ENCODE measurements at regions not wholly inside any gene's neighbourhood (a gene's known extent, or its start where the extent isn't known, plus 50 kb on each side); places are given as distances from the start of the nearest gene placed in this dataset.
"Not testable (repeated sequence)": the region's sequence is repeated elsewhere in the genome, so short reads cannot be mapped to it uniquely, and the experiment has no call there.

DNA sequence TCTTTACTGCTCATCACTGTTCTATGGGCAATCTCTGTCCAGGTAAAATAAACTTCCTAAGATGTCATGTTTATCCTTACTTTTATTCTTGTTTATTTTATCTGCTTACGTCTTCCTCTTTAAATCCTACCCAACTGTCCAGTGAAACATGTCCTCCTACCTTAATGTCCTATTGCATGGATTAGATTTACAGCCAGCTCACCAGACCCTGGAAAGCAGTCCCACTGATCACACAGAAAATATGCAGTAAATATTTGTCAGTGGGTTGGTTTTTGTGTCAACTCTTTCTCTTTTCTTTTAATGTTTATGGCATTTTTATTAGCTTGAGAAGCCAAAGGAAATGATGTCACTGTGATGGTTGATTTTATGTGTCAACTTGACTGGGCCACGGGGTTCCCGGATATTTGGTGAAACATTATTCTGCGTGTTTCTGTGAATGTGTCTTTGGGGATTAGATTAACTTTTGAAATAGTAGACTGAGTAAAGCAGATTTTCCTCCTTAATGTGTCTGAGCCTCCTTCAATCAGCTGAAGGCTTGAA lies 258.3 kb downstream of the SRGAP2C start:
- DNase-seq (ENCODE audit: low read depth, low spot score) = no peak

DNA sequence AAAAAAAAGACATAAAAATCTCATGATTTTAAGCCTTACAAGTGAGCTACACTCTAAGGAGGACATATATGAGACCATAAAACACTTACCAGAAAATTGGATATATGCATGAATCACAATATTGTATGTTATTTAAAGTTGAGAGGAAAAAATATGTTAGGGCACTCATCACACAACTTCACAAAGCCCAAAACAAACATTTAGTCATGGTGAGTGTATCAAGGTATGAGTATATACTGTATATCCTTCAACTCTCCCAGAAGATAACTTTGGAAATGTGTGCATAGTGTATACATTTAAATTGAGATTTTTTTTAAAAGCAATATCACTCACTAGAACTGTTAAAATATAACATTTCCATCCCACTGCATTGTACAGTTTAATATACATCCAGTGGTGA lies 259.3 kb downstream of the SRGAP2C start:
- DNase-seq (ENCODE audit: low read depth, low spot score) = no peak

DNA sequence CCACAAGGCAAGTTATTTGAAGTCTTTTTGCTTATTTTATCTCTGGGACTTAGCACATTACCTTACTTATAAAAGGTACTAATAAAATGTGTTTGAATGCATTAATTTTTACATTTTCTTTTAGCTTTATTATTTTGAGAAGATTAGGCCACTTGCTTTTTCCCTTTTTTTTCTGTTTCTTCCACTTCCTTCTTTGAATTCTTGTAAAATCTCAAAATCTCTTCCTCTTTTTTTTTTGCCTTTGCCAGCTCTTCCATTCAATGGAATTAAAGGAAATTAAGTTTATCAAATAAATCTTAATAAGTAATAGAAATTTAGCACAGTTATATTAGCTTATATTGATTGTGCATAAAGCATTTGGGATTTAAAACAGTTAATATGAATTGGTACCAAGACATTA lies 260.9 kb downstream of the SRGAP2C start:
- DNase-seq (ENCODE audit: low read depth, low spot score) = no peak

DNA sequence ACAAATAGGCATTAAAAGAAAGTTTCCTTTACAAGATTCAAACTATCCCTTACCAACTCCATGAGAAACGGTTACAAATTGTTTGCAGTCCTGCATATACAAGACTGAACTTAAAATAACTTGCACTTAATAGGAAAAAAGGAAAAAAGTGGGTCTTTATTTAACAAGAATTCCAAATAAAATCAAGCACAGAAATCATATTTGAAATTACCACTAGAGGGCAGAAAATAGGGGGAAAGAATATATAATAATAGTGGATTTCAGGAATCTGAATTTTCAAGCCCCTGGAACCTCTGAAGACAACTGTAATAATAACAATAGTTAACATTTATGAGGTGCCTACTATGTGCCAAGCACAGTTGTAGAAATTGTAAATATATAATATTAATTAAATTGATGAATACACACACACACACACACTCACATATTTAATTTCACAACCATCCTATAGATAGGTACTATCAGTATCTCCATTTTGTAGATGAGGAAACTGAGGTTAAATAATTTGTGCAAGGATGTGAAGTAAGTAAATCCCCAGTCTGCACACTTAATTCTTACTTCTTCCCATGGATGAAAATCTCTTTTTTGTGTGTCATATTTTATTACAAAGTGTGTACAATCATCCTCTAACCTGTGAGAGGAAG lies 262.6 kb downstream of the SRGAP2C start:
- not testable (repeated sequence) for DNase-seq (ENCODE audit: low read depth, low spot score)

DNA sequence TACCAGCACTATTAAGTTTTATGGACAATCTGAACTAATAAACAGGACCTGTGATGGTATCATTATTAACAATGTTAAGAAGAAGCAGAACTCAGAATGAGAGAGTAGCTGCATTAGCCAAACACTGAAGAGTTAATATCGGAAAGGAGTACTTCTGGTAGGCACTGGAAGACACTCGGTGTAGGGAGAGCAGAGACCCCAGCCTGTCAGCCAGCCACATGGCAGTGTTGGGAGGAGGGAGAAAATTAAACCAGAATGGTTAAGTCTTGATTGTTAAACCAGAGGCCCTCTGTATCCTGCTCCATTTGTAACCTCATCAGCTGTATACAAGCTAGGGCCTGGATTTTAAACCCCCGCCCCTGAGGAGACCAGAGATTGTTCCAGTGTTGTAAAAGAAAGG lies 263.3 kb downstream of the SRGAP2C start:
- not testable (repeated sequence) for DNase-seq (ENCODE audit: low read depth, low spot score)

DNA sequence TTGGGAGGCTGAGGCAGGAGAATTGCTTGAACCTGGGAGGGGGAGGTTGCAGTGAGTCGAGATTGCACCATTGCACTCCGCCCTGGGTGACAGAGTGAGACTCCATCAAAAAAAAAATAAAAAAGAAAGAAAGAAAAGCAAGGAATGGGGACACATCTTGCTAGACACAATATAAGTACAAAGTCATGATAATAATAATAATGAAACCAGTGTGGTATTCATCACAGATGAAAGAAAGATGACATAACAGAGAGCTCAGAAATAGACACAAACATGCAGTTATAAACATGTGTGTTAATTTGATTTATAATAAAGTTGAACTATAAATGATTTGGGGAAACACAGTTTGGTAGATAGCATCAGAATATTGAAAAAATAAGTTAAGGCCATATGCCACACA lies 264.1 kb downstream of the SRGAP2C start:
- DNase-seq (ENCODE audit: low read depth, low spot score) = no peak

DNA sequence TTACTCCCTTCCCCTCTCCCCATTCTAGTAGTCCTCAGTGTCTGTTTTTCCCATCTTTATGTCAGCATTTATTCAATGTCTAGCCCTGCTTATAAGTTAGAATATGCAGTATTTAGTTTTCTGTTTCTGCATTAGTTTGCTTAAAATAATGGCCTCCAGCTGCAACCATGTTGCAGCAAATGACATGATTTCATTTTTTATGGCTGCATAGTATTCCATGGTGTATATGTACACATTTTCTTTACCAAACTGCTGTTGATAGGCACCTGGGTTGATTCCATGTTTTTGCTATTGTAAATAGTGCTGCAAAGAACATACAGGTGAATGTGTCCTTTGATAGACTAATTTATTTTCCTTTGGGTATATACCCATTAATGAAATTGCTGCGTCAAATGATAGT lies 267.7 kb downstream of the SRGAP2C start:
- DNase-seq (ENCODE audit: low read depth, low spot score) = no peak

DNA sequence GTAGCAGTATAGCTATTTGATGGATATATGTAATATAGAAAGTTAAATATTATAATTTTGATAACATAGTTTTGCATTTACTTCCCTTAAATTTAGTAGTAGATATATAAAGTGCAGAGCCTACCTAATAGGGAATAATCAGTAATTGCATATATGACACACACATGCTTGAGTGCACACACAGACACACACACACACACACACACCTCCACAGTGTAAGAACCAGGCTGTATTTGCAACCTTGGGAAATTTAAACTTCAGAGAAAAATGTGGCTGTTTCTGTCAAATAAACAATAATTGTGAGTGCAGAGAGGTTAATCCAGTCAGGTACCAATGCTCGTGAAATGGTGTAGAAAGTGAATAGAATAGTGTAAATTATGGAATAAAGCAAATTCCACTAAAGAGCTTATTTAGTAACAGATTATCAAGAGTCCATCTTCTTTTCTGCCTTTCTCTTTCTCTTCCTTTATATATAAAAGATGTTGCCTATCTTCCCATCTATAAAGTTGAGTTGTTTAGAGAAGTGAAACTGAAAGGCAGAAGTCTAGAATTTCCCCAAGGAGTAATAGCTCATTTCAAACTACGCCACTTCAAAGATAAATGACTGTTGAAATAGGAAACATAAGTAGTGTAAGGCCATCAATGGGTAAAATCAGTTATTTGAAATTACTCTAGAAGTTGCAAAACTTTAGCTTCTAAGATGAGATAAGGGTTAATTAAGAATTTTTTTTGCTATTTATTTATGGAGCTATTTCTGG lies 273.7 kb downstream of the SRGAP2C start:
- no peak for DNase-seq (ENCODE audit: low read depth, low spot score)

DNA sequence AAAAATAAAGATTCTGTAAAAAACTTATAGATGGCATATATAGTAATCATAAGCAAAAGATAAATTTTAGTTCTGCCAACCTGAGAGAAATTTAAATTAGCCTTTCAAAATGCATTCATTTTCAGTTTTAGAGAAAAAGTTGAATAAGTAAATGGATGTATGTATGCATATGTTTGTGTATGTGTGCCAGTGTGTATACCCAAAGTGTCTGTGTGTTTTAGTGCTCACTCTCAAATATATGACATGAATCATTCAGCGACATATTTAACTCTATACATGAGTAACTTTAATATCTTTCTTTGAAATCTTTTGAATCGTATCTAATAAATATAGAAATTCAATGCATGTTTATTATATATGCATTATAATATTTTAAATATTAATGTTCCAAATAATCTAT lies 274.5 kb downstream of the SRGAP2C start:
- no peak for DNase-seq (ENCODE audit: low read depth, low spot score)

DNA sequence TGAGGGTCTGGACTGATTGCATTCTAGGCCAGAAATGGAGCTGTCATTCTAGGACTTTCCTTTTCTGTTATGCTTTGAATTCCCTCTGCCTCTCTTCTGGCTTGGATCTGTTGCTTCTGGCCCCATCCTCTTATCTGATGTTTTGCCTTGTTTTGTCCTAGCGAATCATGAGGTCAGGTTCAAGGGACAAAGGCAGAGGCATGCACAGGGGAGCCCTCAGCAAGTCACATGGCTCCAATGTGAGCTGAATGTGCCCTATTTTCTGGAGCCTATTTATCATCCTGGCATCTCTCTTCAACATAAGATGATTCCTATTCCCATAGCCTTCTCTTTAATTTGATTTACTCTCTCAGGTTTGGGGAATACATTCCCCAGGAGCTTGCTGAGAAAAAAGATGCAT lies 284.6 kb downstream of the SRGAP2C start:
- DNase-seq (ENCODE audit: low read depth, low spot score) = not testable (repeated sequence)

DNA sequence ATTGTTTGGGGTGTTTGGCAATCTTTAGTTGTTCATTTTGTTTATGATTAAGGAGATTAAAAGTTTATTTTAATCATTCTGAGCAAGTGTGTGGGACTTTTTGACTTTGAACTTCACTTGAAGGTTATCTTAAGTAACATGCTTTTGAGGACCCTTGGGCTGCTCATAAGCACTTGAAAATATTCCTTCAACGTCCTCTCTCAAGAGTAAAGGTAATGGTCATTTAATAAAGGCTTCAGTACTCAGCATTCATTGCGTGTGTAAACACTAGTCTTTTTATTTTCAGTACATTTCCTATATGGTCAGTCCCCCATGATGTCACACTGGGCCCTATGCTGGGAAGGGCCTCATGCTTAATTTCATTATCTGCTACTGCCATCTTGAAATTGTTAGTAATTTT lies 285.6 kb downstream of the SRGAP2C start:
- not testable (repeated sequence) for DNase-seq (ENCODE audit: low read depth, low spot score)

DNA sequence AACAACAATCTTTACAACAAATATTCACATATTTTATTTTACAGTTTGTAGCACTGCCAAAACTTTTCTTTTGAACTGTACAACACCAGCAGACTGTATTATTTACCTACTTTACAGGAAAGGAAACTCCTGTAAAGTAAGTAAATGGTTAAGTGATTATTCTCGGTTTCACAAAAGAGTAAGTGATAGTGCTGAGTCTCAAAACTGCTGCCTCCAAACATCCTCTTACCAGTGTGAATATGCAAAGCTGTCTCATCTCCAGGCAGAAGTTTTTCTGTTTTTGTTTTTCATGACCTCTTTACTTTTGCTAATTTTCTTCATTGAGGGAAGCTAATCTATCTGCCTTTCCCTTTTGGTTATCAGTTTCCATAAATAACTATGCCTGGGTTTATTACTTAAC lies 286.7 kb downstream of the SRGAP2C start:
- no peak for DNase-seq (ENCODE audit: low read depth, low spot score)

DNA sequence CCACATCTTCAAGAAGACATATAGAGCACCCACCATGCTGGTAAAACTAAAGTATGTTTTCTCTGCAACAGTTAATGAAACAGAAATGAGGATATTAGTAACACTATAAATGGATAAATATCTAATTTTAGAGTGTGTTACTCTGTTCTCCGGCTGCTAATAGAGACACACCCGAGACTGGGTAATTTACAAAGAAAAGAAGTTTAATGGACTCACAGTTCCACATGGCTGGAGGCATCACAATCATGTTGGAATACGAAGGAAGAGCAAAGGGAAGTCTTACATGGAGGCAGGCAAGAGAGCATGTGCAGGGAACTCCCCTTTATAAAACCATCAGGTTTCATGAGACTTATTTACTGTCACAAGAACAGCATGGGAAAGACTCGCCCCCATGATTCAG lies 287.2 kb downstream of the SRGAP2C start:
- no peak for DNase-seq (ENCODE audit: low read depth, low spot score)

DNA sequence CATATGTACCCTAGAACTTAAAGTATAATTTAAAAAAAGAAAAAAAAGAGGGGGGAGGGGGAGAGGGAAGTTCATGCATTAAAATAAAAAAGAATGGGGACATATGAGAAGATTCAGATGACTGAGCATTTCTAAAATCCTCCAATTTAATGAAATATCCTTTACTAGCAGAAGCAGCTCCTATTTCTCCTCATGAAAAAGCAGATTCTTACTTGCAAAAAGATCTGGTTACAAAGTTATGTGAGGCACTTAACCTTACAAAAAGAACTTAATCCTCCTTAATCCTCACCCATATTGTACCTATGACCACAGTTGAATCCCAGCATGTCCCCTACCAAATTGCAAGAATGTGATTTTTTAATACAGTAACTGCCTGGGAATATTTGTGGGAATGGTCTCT lies 298.5 kb downstream of the SRGAP2C start:
- no peak for DNase-seq (ENCODE audit: low read depth, low spot score)

DNA sequence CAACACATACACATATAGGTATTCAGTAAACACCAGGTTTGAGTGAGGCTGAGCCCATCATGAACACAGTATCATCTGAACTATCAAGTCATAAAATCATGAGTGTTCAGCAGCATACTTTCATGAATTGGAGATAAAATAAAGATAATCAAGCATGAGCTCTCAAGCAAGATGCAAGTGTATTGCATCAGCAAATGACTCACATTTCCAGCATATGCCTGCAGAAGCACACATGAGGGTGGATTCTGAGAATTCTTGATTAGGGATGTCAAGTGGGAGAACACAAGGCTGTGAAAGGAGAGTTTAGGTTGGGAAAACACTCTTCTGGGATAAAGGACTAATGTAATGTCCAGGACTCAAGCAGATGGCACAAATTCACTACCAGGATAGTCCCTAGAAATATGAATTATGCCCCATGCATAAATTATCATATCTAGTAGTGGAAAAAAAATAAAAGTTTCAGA lies 299.2 kb downstream of the SRGAP2C start:
- DNase-seq (ENCODE audit: low read depth, low spot score) = no peak

DNA sequence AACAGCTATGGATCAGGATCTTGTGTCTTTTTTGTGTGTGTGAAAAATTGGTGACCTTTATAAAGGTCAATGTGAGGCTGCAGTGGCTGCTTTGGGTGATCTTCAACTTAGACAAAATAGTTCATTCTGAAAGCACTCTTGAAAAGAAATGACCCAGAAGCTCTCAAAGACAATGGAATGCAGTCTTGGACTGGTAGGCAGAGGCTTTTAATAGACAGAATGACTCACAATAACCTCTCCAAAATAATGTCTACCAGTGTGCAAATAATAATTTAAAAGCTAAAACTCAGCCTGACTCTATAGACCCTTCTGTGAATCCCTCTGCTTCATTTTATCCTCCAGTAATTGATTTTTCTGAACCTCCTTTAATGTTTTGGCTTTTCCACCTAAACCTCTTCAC lies 310.0 kb downstream of the SRGAP2C start:
- DNase-seq (ENCODE audit: low read depth, low spot score) = not testable (repeated sequence)

DNA sequence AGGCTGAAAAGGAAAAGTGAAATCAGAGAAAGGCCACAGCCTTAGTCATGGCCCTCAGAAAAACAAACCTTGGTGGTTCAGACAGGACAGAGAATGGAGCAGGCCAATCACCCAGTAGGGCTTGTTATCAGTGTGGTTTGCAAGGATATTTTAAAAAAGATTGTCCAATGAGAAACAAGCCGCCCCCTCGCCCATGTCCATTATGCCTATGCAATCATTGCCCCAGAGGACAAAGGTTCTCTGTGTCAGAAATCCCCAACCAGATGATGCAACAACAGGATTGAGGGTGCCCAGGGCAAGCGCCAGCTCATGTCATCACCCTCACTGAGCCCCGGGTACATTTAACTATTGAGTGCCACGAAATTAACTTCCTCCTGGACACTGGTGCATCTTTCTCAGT lies 326.7 kb downstream of the SRGAP2C start:
- not testable (repeated sequence) for DNase-seq (ENCODE audit: low read depth, low spot score)

DNA sequence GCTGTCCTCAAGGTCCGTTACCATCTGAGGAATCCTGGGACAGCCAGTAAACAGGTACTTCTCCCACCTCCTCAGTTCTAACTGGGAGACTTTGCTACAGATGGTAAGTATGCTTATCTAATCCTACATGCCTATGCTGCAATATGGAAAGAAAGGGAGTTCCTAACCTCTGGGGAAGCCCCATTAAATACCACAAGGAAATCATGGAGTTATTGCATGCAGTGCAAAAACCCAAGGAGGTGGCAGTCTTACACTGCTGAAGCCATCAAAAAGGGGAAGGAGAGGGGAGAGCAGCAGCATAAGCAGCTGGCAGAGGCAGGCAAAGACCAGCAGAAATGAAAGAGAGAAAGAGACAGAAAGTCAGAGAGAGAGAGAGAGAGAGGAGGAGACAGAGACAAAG lies 327.1 kb downstream of the SRGAP2C start:
- not testable (repeated sequence) for DNase-seq (ENCODE audit: low read depth, low spot score)

DNA sequence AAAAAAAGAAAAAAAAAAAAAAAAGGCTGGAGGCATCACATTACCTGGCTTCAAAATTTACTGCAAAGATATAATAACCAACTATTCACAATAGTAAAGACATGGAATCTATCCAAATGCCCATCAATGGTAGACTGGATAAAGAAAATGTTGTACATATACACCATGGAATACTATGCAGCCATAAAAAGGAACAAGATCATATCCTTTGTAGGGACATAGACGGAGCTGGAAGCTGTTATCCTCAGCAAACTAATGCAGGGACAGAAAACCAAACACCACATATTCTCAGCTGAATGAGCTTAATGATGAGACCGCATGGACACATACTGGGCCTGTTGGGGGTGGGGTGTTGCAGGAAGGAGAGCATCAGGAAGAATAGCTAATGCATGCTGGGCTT lies 330.5 kb downstream of the SRGAP2C start:
- DNase-seq (ENCODE audit: low read depth, low spot score) = no peak

DNA sequence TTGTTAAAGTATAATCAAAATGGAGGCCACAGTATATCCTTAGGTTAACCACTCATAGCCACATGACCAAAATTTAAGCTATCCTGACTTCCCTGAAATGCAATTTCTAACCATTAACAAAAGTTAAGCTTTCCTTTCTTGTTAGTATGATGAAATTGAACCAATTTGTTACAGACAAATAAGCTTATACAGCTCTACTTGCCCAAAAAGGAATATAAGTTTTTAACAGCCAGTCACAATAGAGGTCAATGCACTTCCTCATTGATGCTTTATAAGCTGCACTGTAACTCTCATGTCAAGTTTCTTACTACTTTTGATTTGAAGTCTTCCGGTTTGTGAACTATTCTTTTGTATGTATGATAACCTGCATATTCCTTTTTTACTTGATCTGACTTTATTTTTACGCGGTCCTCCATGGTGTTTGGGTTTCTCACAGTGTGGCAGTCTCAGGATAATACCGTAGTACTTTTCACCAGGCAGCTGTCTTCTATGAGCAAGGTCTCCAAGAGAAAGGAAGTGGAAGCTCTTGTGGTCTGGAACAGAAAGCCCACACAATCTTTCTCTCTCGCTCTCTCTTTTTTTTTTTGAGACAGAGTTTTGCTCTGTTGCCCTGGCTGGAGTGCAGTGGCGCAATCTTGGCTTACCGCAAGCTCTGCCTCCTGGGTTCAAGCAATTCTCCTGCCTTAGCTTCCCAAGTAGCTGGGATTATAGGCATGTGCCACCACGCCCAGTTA lies 331.6 kb downstream of the SRGAP2C start:
- DNase-seq (ENCODE audit: low read depth, low spot score) = no peak

DNA sequence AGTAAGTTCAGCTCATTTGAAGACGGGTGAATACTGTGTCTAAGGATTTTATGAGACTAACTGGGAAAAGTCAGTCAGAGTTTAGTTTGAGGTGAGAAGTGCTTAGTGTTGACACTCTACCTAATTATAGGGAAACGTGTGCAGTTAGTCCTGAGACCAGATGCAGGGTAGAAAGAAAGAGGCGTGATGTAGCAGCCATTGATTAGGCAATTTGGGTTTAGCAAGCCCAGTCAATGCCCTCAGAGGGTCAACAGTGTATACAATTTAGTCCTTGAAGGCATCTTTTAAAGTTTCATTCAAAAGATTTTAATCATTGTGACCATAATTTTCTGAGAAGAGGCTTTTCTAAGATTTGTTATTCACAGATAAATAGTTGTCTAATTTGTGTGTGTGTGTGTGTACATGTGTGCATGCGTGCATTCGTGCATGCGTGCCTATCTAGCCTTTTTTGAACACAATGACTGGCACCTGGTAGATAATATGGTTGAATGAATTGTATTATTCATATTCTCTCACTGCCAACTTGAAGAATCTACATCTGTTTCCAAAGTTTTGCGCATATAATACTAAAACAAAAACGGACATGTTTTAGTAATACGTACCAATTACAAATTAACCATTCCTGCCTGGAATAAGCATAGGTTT lies 332.9 kb downstream of the SRGAP2C start:
- no peak for DNase-seq (ENCODE audit: low read depth, low spot score)

DNA sequence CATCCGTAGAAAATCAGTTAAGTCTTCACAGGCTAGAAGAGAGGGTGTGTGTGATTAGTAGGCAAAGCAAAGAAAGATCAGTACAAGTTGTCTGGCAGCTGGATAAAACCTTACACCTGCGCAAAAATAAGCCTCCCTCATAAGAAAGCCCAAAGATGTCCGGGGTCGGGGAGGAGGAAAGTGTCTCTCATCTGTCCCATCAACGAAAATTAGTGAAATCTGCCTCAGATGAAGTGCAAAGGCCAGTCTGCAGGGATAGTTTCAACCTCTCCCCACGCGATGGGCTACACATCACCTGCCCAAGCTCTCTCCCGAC lies 333.9 kb downstream of the SRGAP2C start:
- DNase-seq (ENCODE audit: low read depth, low spot score) = no peak
